Neural progenitor cell (in vitro differentiated cells): ENCODE measurements at regions not wholly inside any gene's neighbourhood (a gene's known extent, or its start where the extent isn't known, plus 50 kb on each side); places are given as distances from the start of the nearest gene placed in this dataset.

Experiments
- DNase-seq: peaks from one replicate; pipeline ENCODE4 v3.0.0-alpha.2; 2016; ENCODE audit warnings: low spot score
- H2AFZ ChIP-seq: fragments of 200-600 bp; sonication (generic); replicated peaks from 2 replicates; pipeline ENCODE4 v1.6.1; 2016; ENCODE audit warnings: antibody characterized with exemption
- H3F3A ChIP-seq: fragments of 200-600 bp; sonication (generic); 2 replicates; pipeline ENCODE4 v1.6.1; 2016; ENCODE audit warnings: antibody characterized with exemption, low read depth
- H3K27ac ChIP-seq: fragments of 200-600 bp; sonication (generic); 2 replicates; pipeline ENCODE4 v1.5.1; 2016; ENCODE audit warnings: mild to moderate bottlenecking
- H3K27me3 ChIP-seq: fragments of 200-600 bp; sonication (generic); 2 replicates; pipeline ENCODE4 v1.6.1; 2016; ENCODE audit warnings: mild to moderate bottlenecking, moderate library complexity
- H3K36me3 ChIP-seq: fragments of 200-600 bp; sonication (generic); 2 replicates; pipeline ENCODE4 v1.5.1; 2016
- H3K4me1 ChIP-seq: fragments of 200-600 bp; sonication (generic); 2 replicates; pipeline ENCODE4 v1.6.1; 2016; ENCODE audit warnings: mixed run types
- H3K4me2 ChIP-seq: fragments of 200-600 bp; sonication (generic); 2 replicates; pipeline ENCODE4 v1.6.1; 2016
- H3K4me3 ChIP-seq: fragments of 200-600 bp; sonication (generic); 2 replicates; pipeline ENCODE4 v1.5.1; 2016
- H3K79me2 ChIP-seq: fragments of 200-600 bp; sonication (generic); 2 replicates; pipeline ENCODE4 v1.6.1; 2016; ENCODE audit warnings: low read depth
- H3K9ac ChIP-seq: fragments of 200-600 bp; sonication (generic); 2 replicates; pipeline ENCODE4 v1.6.1; 2016
- H3K9me3 ChIP-seq: fragments of 200-600 bp; sonication (generic); 2 replicates; pipeline ENCODE4 v1.5.1; 2016; ENCODE audit warnings: low read depth
- H4K20me1 ChIP-seq: fragments of 200-600 bp; sonication (generic); 2 replicates; pipeline ENCODE4 v1.6.1; 2016; ENCODE audit warnings: low read depth
- H3K27ac Mint-ChIP-seq: 3 replicates; pipeline ENCODE4 v1.8.0; 2021; ENCODE audit warnings: mixed read lengths
- H3K27me3 Mint-ChIP-seq: 2 replicates; pipeline ENCODE4 v1.8.0; 2022; ENCODE audit warnings: low read depth, mild to moderate bottlenecking, inconsistent platforms, moderate library complexity, mixed read lengths; ENCODE audit not compliant: insufficient read depth
- H3K36me3 Mint-ChIP-seq: 3 replicates; pipeline ENCODE4 v1.8.0; 2021; ENCODE audit warnings: mixed read lengths
- H3K4me1 Mint-ChIP-seq: 3 replicates; pipeline ENCODE4 v1.8.0; 2021; ENCODE audit warnings: mixed read lengths
- H3K4me3 Mint-ChIP-seq: 3 replicates; pipeline ENCODE4 v1.8.0; 2021; ENCODE audit warnings: mild to moderate bottlenecking, moderate library complexity, mixed read lengths
- H3K9me3 Mint-ChIP-seq: 3 replicates; pipeline ENCODE4 v1.8.0; 2020; ENCODE audit warnings: mixed read lengths
- EZH2 ChIP-seq: fragments of 200-600 bp; sonication (generic); IDR thresholded peaks from 2 replicates; pipeline ENCODE4 v1.6.1; 2017; ENCODE audit warnings: antibody characterized with exemption, mild to moderate bottlenecking, moderate library complexity
- EZH2phosphoT487 ChIP-seq: fragments of 200-600 bp; sonication (generic); IDR thresholded peaks from 2 replicates; pipeline ENCODE4 v1.6.1; 2017; ENCODE audit warnings: antibody characterized with exemption
- TF ChIP-seq, protein P1 (sequence below): fragments of 200-600 bp; sonication (generic); IDR thresholded peaks from 2 replicates; pipeline ENCODE4 v1.5.1; 2017; ENCODE audit warnings: antibody characterized with exemption, mild to moderate bottlenecking

DNA sequence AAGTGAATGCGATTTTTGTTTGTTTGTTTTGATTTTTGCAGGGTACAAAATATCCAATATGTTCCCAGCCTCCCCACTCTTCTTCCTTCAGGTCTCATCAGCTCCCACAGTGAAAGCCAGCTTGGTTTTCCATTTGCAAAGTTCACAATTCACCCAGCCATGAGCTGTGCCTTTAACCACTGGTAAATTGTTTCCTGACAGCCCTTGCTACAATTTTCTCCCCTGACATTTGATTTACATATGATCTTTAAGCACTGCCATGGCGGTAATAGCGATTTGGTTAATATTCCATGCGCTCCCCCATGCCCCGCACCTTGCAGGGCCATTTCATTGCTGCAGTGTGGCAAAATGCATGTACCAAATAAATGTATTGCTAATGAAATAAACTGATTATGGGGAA lies 385.9 kb downstream of the MIAT start:
- H3K27ac ChIP-seq: no peak overlapping the region
- no peak overlapping the region for H3K4me2 ChIP-seq
- H3K27ac Mint-ChIP-seq: no peak overlapping the region
- no peaks in the 10 kb centered on the region for H3K36me3 ChIP-seq
- H3K9me3 ChIP-seq: no peaks in the 10 kb centered on the region
- H3F3A ChIP-seq: no peaks in the 10 kb centered on the region
- no peaks in the 10 kb centered on the region for H4K20me1 ChIP-seq
- DNase-seq: no peak
- no peak for TF ChIP-seq EZH2phosphoT487
- no peaks in the 10 kb centered on the region for H3K4me1 ChIP-seq
- no peak overlapping the region for H3K4me3 Mint-ChIP-seq
- H3K27me3 ChIP-seq: no peaks in the 10 kb centered on the region
- H2AFZ ChIP-seq: no peak overlapping the region
- no peaks in the 10 kb centered on the region for H3K36me3 Mint-ChIP-seq
- no peaks in the 10 kb centered on the region for H3K79me2 ChIP-seq
- peaks cover 4% of the 10 kb centered on the region for H3K27me3 Mint-ChIP-seq
- H3K9me3 Mint-ChIP-seq: peaks cover 6% of the 10 kb centered on the region
- H3K4me3 ChIP-seq: no peak overlapping the region
- H3K4me1 Mint-ChIP-seq: peaks cover 42% of the 10 kb centered on the region
- no peak overlapping the region for H3K9ac ChIP-seq

DNA sequence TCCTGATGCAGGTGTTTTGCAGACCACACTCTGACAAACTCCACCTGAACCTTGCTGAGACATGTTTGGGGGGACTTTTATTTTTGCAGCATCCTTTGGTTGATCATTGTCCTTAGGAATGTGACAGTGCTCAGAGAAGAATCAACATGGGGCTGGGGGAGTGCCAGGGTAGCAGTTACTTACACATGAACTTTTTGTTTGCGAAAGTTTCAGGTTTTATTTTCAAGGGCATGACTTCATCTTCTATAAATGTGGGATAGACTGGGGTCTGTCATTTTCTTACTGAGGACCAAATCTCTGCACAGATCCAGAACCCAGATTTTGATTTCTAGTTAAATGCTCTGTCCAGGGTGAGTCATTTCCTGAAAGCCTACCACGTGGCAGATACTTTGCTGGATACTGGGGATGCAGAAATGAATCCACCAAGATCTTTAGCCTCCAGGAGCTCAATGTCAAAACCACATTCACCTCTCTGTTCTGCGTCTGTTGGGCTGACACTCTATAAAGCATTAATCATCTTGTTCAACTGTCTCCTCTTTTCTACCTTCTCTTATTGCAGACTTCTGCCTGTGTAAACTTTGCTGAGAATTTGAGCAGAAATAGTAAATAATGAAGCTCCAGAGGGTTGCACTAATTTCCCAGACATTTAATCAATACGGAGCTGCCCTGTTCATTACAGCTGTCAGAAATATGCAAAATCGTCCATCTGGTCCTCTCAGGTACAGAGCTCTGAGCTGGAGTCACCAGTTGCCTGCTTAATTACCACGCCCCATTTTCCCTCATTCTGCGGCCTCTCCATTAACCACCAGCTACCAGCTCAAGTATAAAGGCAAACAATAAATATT lies 387.9 kb downstream of the MIAT start:
- Histone ChIP-seq H3K4me2 (no peak overlapping the region), H3K9me3 (no peaks in the 10 kb centered on the region), H3K27ac (no peak overlapping the region), H4K20me1 (no peaks in the 10 kb centered on the region), H3K4me1 (no peaks in the 10 kb centered on the region), H2AFZ (no peak overlapping the region), H3K9ac (no peak overlapping the region), H3K36me3 (no peaks in the 10 kb centered on the region), H3K4me3 (no peak overlapping the region), H3K79me2 (no peaks in the 10 kb centered on the region), H3K27me3 (no peaks in the 10 kb centered on the region), H3F3A (no peaks in the 10 kb centered on the region)
- no peak for DNase-seq
- Mint-ChIP-seq H3K4me1 (peaks cover 42% of the 10 kb centered on the region), H3K27ac (no peak overlapping the region), H3K4me3 (no peak overlapping the region), H3K27me3 (peaks cover 5% of the 10 kb centered on the region), H3K9me3 (peaks cover 2% of the 10 kb centered on the region), H3K36me3 (no peaks in the 10 kb centered on the region)
- no peak for TF ChIP-seq EZH2
- TF ChIP-seq EZH2phosphoT487: no peak
- TF ChIP-seq, protein P1, sequence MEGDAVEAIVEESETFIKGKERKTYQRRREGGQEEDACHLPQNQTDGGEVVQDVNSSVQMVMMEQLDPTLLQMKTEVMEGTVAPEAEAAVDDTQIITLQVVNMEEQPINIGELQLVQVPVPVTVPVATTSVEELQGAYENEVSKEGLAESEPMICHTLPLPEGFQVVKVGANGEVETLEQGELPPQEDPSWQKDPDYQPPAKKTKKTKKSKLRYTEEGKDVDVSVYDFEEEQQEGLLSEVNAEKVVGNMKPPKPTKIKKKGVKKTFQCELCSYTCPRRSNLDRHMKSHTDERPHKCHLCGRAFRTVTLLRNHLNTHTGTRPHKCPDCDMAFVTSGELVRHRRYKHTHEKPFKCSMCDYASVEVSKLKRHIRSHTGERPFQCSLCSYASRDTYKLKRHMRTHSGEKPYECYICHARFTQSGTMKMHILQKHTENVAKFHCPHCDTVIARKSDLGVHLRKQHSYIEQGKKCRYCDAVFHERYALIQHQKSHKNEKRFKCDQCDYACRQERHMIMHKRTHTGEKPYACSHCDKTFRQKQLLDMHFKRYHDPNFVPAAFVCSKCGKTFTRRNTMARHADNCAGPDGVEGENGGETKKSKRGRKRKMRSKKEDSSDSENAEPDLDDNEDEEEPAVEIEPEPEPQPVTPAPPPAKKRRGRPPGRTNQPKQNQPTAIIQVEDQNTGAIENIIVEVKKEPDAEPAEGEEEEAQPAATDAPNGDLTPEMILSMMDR: no peak

DNA sequence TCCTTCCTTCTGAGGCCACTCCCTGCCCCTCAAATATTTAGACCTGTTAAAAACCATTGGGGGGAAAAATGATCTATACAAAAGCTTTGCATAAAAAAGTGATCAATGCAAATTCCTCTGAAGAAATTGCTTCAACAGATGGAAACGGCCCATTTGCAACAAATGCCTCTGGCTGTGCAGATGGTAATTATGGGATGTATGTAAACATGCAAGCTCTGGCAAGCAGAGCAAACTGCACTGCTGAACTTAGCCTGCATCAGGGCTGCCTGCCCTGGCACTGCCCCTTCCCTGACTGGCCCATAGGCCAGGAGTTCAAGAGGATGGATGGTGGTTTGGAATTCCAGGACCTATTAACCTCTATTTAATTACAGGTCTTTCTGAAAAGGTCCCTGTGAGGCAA lies 388.7 kb downstream of the MIAT start:
- no peaks in the 10 kb centered on the region for H3K27me3 ChIP-seq
- DNase-seq: no peak
- no peaks in the 10 kb centered on the region for H3K36me3 ChIP-seq
- no peaks in the 10 kb centered on the region for H3K36me3 Mint-ChIP-seq
- no peak overlapping the region for H3K9ac ChIP-seq
- H3K4me1 Mint-ChIP-seq: peaks cover 41% of the 10 kb centered on the region
- peaks cover 9% of the 10 kb centered on the region for H3K27me3 Mint-ChIP-seq
- no peak overlapping the region for H3K4me2 ChIP-seq
- no peak overlapping the region for H2AFZ ChIP-seq
- H3F3A ChIP-seq: no peaks in the 10 kb centered on the region
- no peak overlapping the region for H3K4me3 Mint-ChIP-seq
- H3K4me3 ChIP-seq: no peak overlapping the region
- no peaks in the 10 kb centered on the region for H4K20me1 ChIP-seq
- H3K9me3 ChIP-seq: no peaks in the 10 kb centered on the region
- H3K27ac ChIP-seq: no peak overlapping the region
- no peak for TF ChIP-seq EZH2phosphoT487
- H3K9me3 Mint-ChIP-seq: peaks cover 2% of the 10 kb centered on the region
- H3K79me2 ChIP-seq: no peaks in the 10 kb centered on the region
- H3K4me1 ChIP-seq: no peaks in the 10 kb centered on the region
- no peak overlapping the region for H3K27ac Mint-ChIP-seq

DNA sequence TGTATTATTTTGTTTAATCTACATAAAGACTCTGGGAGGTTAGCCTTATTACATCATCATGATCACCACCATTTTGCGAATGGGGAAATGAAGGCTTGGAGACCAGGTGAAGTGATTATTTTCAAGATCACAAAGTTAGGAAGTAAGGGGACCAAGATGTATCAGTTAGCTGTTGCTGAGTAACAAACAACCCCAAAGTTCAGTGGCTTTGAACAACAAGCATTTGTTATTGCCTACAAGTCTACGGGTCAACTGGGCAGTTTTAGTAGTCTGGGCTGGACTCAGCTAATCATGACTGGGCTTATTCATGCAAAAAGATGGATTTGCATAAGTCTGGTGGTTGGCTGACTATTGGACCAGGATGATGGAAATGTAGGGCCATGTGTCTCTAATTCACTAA lies 389.2 kb downstream of the MIAT start:
- H3K27me3 ChIP-seq: no peaks in the 10 kb centered on the region
- no peak overlapping the region for H3K27ac Mint-ChIP-seq
- no peak overlapping the region for H3K4me3 Mint-ChIP-seq
- TF ChIP-seq, protein P1: no peak
- TF ChIP-seq EZH2phosphoT487 (no peak), EZH2 (no peak)
- H3K4me2 ChIP-seq: no peak overlapping the region
- no peaks in the 10 kb centered on the region for H4K20me1 ChIP-seq
- no peak overlapping the region for H3K9ac ChIP-seq
- no peaks in the 10 kb centered on the region for H3K79me2 ChIP-seq
- H3K4me1 ChIP-seq: no peaks in the 10 kb centered on the region
- no peaks in the 10 kb centered on the region for H3K9me3 ChIP-seq
- no peak for DNase-seq
- H3F3A ChIP-seq: no peaks in the 10 kb centered on the region
- H3K9me3 Mint-ChIP-seq: peaks cover 2% of the 10 kb centered on the region
- peaks cover 9% of the 10 kb centered on the region for H3K27me3 Mint-ChIP-seq
- peaks cover 38% of the 10 kb centered on the region for H3K4me1 Mint-ChIP-seq
- no peak overlapping the region for H3K4me3 ChIP-seq
- H3K36me3 ChIP-seq: no peaks in the 10 kb centered on the region
- no peak overlapping the region for H2AFZ ChIP-seq
- H3K36me3 Mint-ChIP-seq: no peaks in the 10 kb centered on the region
- no peak overlapping the region for H3K27ac ChIP-seq
